ENCODE measurements at regions not wholly inside any gene's neighbourhood (a gene's known extent, or its start where the extent isn't known, plus 50 kb on each side); places are given as distances from the start of the nearest gene placed in this dataset.

DNA sequence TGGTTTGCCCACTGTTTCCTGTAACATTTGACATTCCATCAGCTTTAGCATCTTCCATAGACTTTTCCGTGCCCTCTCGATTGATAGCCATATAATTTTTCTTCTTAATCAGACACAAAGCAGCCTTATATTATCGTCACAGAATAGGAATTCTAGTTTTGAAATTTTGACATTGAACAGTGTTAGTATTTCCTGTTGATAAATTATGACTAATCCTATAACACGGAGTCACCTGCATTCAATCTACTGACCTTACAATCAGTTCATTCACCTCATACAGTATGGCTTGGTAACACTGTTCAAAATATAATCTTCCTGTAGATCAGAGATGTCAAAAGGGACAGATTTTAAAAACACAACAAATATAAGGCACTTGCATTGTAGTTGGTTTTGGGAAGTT is 423.7 kb downstream of the C3orf38 start:
- DNase-seq (ENCODE audit: low spot score), result no peak

DNA sequence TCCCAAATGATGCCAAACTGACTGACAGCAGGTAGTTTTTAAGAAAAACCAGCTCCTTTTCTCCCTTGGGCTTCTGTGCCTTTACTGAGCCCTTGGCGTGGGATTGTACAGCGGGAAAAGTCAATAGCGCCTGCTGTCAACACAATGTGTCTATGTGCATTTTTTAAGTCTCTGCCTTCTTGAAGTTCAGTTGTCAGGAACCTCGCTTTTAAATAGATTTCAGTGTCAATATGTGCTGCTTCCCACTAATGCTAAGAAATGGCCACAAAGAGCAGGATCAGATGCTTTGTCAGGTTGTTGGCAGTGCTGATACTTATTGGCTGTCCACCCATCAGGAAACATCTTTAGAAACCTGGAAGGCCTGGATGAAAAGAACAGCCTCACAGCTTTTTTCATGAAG is 424.4 kb downstream of the C3orf38 start:
- DNase-seq (ENCODE audit: low spot score), result no peak

DNA sequence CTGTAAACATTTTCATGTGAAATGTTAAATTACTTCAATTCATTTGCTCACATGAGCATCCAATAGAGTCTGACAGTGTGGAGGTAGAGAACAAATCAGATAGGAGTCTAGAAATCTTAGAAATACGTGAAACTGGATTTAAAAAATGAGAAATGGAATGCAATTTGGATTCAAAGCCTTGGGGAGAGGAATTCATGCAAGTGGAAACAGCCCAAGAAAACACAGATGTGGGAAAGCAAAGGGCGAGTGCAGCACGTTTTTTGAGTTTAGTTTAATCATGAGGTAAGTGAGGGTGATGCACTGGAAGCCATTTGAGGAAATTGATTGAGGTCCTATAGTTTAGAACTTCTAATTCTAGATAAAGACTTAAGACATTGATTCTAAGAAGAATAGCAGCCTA is 434.7 kb downstream of the C3orf38 start:
- no peak for DNase-seq (ENCODE audit: low spot score)

DNA sequence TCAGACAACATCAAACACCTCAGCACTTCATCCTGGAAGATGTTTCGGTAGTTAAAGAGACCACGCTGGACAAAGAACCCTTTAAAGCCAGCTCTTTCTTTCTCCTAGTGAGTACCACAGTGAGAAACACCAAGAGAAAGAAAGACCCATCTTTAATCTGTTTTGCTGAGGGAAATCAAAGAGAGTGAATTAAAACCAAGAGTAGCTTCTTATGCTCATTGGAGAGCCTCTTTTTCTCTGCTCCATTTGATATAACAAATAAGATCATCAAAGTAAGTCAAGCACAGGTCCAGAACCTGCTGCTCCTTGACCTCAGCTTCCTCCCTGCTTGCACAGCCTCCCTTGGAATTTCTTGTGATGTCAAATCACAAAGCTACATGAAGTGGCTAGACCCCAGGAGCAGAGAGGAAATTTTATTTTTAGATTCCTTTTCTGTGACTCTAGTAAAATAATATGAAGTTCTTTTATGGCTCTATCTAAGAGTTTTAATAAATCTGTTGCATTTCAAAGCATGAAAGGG is 436.4 kb downstream of the C3orf38 start:
- no peak for DNase-seq (ENCODE audit: low spot score)

DNA sequence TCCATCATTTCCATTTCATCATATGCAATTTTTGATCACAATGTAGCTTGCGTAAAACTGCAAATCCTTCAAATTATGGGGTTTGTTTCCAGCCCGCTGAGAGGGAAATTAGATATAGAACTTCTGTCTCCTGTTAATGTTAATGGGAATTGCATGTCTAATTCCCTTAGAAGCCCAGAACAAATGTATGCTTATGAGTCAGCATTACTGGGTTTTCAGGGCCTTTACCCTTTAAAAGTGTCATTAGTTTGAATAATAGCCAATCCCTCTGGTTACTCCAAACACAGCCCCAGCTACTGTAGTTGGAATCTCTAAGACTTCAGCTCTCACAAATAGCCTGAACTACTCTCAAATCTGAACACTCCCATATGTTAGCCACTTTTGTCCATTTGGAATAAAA is 439.4 kb downstream of the C3orf38 start:
- no peak for DNase-seq (ENCODE audit: low spot score)

DNA sequence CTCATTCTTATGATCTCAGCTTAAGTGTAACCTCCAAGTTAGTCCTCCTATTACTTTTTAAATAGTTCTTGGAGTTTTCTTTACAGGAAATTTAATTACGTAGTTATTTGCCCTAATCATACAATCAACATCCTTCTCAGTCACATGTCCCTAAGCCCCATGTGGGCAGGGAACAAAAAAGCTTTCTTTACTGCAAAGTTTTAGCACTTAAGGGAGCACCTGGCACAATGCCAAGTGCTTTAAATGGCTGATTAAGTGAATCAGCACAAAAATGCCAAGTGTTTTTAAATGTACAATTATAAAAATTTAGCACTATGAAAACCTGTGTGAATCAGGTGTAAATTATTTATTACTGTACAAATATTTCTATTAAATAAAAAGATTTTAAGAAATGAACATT is 445.3 kb downstream of the C3orf38 start:
- DNase-seq (ENCODE audit: low spot score), result no peak

DNA sequence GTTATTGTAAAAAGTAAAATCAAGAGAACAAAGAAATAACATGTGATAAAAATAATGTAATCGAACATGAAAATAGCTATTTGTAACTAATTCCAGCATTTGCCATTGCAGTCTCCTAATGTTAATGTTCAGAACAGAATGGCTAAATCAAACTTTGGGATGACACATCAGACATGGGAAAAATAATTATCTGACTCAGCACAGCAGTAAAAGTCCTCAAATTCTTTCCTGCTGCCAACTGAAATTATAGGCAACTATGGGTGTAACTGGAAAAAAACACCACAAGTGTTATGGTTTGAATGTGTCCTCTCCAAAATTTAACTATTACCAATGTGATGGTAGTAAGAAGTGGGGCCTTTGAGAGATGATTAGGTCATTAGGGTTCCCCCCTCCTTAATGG is 446.7 kb downstream of the C3orf38 start:
- DNase-seq (ENCODE audit: low spot score), result no peak

DNA sequence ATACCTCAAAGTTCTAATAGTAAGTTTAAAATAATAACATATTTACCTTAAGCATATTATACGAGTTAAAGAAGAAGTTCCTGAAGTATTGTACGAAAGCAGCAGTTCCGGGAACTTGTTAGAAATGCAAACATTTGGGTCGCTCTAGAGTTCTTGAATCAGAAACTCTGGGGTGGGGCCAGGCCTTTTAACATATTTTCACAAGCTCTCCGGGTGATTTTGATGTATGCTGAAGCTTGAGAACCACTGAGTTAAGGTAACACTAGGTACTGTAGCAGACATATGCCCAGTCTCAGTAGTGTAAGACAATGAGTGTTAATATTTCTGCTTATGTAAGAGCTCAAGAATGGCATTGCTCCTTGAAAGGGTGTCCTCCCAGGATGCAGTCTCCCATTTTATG is 461.1 kb downstream of the C3orf38 start:
- no peak for DNase-seq (ENCODE audit: low spot score)

DNA sequence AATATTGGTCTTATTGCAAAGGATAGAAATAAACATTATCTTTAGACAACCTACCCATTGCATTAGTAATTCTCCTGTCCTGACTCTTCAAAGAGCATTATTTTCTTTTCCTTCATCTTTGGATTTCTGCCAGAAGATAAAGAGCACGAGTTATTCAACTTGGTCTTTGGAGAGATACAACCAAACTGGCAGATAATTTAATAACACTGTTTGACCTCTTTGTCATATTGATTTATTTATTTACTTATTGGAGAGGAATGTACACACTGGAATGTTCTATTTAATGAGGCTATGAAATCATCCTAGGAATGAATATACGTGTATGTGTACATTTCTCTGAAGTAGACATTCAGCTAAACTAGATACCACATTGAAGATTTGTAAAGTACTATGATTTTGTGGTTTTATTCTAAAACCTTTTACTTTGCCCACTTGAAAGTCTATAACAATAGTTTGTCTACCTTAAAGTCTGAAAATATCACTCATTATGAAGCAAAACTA is 462.1 kb downstream of the C3orf38 start:
- no peak for DNase-seq (ENCODE audit: low spot score)

DNA sequence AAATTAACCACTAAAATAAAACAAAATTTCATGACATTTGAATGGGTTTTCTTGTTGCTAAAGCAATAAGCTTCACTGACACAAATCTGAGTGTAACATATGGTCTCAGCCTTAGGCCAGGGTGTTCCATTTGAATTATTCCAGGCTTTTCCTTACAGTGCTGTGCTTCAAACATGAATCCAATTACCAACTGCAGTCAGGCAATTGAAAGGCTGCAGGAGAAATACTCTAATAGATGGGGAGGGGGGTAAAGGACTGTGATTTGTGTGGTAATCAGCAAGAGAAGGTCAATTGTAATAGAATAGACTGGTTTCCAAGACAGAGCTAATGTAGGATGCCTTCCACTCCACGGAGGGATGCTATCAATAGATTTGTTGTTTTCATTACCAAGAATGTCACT is 466.7 kb downstream of the C3orf38 start:
- DNase-seq (ENCODE audit: low spot score), result no peak

DNA sequence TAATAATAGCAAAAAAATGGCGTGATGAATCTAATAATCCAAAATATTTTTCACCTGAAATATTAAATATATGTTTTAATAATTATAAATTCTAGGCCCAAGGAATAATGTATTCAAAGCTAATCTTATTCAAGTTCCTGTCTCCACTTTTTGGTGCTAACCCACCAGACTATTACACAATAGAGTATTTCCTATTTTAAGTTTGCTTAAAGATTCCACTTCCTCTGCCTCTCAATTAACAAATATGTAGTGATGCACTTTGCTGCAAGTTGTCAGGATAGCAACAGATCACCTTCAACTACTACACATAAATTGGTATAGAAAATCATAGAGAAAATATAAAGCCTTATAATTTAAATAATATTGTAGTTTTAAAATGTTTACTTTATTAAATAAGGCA is 467.5 kb downstream of the C3orf38 start:
- DNase-seq (ENCODE audit: low spot score), result no peak

DNA sequence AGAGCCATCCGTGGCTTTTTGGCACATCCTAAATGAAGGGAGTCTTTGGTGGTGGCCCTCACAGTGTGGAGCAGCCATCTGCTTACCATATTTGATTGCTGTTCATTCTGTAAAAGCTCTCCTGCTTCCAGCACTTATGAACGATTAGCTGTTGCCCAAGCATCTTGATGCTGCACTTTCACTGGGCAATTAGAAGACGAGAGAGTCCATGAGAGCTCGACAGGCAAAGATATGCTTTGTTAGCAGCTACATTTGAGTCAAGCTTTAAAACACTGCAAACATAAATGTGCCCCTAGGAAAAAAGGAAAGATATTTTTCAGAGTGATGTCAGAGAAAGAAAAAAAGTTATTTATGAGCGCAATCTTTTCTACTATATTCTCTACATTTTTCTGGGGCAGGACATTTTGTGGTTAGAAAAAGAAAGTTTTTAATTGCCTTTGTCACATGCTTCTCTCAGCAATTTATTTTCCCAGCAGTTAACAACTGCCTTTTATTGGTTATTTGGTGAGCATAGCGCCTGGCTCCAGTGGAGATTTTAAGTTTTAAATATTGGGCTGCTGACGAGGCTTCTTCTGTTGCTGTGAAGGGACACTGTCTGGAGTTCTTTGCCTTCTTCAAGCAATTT is 468.4 kb downstream of the C3orf38 start:
- DNase-seq (ENCODE audit: low spot score), result no peak

DNA sequence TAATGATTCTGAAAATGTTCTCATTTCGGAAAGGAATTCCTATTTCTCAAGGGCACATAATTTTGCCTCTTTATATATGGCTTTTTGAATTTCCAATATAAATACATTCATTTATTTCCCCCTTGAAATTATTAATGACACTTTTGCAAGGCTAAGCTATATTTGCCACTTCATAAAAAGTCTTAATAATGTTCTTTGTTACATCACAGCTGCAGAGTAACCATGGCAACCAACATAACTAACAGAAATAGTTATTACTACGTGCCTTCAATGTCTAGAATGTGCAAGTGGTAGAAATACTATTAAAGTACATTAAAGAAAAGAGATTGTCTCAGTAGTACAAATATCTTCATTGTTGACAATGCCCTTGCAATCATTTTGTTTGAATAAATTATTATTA is 471.8 kb downstream of the C3orf38 start:
- no peak for DNase-seq (ENCODE audit: low spot score)

DNA sequence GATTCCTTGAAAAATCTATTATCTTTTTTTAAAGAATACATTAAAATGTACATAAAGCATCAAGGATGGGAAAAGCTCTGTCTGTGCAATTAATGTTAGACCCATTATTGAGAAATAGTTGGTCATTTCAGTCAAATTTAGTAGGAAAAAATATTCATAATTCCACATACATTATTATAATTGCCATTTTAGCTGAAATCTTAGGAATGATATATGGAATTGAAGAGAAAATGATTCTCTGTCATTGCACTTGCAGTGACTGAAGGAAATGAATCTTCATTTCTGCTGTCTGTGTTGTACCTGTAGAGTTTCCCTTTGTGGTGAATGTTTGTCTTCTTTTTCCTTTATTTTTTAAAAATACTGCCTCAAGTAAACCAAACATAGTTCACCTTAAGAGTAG is 473.9 kb downstream of the C3orf38 start:
- no peak for DNase-seq (ENCODE audit: low spot score)

DNA sequence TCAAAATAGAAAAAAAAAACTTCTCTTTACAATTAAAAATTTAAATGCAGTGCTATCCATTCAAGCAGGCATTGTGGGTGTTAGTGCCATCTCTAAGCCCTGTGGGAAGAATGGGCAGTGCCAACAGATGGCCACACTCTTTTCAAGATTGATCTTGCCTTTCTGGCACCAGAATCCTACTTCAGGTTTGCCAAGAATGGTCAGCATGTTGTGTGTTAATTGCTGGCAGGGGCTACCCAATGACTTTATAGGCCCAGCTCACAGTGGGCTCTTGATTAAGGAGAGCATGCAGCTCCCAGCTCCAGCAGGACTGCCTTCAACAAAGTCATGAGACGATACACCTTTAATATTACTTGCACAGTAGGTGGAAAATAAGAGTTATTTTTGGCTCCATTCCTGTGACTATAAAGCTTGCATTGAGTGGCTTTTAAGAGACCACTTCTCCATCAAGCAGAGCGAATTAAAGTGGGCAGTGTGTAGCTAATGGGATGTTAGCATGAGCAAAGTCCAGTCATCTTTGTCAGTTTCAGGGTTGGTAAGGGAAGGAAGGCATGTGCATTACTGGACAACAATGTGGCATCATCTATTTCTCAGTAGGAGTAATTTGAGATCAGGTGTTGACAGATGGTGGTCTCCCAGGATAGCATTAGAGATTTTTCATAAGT is 476.8 kb downstream of the C3orf38 start:
- DNase-seq (ENCODE audit: low spot score), result no peak

DNA sequence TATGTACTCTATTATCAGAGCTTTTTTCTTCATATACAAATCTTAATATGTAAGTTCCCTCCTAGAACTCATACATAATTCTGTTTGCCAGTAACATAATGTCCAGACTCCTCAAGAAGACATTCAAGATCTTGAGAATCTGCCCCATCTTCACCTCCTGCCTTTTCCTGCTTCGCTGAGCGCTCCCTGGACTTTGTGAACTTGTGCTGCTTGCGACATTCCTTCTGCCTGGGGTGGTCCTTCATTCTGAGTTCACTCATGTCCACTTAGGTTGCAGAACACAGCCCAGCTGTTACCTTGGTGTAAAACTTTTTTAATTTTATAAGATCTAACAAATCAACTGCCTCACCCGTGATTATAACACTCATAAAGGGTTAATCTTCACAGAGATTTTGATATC is 478.5 kb upstream of the EPHA3 start:
- no peak for DNase-seq (ENCODE audit: low spot score)

DNA sequence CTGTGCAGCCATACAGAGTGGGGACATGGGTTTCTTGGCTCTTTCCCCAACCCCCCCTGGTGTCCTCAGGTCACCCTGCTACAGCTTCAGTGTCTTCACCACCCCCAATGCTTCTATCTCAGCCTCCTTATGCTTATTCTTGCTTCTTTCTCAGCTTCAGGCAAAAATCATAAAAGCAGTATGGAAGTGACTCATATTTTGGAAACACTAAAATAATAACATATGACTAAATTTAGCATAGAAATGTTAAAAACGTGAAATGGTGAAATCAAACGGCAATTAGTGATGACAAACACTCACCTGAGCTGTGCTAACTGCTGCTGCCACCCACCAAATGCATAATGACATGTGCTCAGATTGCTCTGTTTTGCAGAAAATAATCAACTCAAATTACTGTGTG is 475.2 kb upstream of the EPHA3 start:
- no peak for DNase-seq (ENCODE audit: low spot score)

DNA sequence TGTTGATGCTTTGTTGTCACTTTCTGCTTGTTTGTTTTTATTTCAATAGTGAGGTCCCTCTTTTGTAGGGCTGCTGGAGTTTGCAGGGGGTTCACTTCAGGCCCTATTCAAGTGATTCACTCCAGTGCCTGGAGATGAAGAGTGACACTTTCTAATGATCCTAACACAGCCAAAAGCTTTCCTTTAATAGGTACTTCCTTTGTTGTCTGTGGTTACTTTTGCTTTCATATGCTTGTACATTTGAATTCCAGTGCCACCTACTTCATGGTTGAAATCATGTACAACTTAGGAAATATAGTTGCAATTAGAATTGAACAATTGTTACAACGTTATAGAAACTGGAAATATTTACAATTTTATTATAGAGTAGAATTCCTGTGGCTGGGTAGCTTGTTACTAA is 466.8 kb upstream of the EPHA3 start:
- no peak for DNase-seq (ENCODE audit: low spot score)

DNA sequence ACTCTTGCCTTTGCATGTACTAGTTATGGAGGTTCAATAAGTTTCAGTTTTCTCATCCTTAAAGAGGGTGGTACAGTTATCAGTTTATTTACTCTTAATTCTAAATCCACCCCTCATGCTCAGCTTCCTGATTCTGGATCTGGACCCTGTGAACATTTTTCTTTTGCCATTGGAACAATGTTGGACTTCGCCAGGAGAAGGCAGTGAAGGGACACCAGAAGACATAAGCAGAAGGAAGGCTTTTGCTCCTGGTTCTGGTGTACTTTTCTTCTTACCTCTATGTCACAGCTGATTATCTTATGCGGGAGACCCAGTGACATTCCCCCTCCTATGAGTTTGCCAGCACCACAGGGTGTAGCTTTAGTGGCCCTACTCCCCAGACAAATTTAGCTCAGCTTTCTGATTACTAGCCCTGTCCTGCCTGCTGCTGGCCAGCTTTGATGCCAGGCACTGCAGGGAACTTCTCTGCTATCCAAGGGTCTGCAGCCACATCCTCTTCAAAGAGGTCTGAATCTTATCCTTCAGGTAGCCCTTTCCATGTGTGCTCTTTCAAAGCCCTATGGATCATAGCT is 466.3 kb upstream of the EPHA3 start:
- DNase-seq (ENCODE audit: low spot score), result no peak

DNA sequence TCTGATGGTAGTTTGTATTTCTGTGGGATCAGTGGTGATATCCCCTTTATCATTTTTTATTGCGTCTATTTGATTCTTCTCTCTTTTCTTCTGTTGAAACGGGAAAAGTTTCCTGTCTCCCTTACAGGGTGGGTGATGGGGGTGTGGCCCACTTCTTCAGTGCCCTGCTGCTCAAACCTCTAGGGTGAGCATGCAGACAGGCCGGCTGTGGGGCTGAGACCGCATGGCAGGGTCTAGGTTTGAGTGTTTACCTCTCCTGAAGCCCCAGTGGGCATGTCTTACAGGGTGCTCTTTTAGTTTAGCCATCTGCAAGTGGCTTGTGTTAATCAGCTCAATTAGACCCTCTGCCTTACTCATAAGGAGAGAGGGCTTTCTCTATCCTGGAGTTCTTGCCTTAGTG is 450.0 kb upstream of the EPHA3 start:
- no peak for DNase-seq (ENCODE audit: low spot score)

DNA sequence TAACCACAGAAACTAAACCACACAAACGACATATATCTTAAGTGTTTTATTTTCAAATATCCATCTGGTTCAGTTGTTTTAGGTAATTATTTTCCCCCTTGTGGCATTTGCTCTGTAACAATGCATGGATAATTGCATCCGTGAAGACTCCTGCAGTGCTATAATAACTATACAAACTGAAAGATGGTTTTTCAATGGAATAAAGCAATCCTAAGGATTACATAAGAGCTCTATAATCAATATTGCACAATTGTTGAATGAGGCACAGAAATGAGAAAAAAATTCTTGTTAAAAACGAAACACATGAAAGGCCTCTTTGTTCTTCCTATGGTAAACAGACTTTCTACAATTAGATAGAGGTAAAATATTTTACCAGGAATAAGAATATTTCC is 446.0 kb upstream of the EPHA3 start:
- DNase-seq (ENCODE audit: low spot score), result no peak

DNA sequence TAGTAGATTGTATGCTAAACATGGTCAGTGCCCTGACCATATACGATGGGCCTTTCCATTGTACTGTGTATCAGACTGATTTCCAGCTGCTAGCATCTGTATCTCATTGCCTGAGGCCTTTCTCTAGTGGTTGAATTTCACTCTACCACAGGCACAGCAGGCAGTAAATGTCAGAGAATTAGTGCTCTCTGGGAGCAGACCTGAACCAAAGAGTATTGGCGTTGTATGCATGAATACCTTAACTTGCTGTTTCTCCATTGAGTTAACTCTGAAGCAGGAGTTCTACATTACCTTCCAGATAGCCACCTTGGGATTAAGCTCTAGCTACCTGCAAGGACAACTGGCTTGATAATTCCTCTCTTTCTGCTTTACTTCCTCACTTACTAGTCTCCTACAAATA is 439.2 kb upstream of the EPHA3 start:
- DNase-seq (ENCODE audit: low spot score), result no peak

DNA sequence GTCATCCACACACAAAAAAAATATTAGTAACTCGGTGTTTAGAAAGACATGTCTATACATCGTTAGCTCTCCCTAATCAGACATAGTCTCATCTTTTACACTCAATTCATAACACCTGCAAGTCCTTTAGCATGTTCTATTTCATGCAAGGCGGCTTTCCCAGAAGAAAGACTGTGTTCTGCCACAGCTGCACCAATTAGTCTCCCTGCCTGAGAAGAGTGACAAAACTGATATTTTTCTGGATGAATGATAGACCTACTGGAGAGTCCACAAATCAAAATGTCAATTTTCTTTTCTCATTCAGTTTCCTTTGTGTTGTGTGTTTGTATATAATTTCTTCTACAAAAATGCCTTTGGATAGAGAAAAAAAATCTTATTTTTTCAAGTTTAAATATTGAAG is 435.8 kb upstream of the EPHA3 start:
- DNase-seq (ENCODE audit: low spot score), result no peak

DNA sequence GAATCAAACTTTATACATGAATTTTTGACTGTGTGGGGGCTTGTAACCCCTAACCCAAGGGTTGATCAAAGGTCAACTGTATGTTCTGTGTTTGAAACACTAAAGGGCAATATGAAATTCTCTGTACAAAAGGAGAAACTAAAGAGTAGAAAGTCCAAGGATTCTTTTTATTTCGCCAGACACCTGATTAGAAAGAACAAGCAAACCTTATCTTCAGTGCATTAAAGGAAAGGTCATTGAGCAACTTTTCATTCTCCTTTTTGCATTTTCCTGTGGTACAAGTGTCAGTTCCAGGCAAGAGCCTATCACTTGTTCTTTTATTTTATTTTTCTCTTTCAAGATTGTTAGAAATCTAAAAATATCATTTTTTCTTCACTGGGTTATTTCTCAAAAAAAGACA is 430.1 kb upstream of the EPHA3 start:
- no peak for DNase-seq (ENCODE audit: low spot score)
